ENCODE measurements at regions not wholly inside any gene's neighbourhood (a gene's known extent, or its start where the extent isn't known, plus 50 kb on each side); places are given as distances from the start of the nearest gene placed in this dataset.
"Not testable (repeated sequence)": the region's sequence is repeated elsewhere in the genome, so short reads cannot be mapped to it uniquely, and the experiment has no call there.

DNA sequence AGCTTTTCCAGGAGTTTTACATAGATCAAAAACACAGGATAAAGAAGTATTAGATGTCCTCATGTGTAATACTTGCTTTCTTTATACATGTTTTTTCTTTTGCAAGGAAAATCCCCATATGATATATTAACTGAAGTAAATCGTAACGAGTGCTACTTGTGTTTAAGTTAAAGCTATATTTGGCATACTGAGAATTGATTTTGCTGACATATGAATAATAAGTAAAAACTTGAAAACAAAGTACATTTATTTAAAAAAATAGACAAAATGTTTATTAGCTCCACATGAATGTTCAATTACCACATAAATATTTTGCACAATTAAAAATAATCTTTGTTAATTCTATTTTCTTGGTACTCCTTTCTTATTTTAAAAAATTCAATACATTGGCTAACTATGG, 884.7 kb downstream of the FSTL5 start:
- intact Hi-C loops (cut with DNase I), result no loop called here
- TF ChIP-seq CTCF (IDR thresholded peaks at IDR 0.05), result no peak
- H3K9me3 ChIP-seq, result no peaks in the 10 kb centered on the region
- no peak overlapping the region for H3K27ac ChIP-seq
- no peaks in the 10 kb centered on the region for H3K27me3 ChIP-seq
- H3K36me3 ChIP-seq, result no peaks in the 10 kb centered on the region
- no peak overlapping the region for H3K9ac ChIP-seq (ENCODE audit: low read depth in 2 of 2, low read length in 2 of 2)
- no peak for DNase-seq
- H3K4me3 ChIP-seq, result no peak overlapping the region
- H3K4me1 ChIP-seq, result no peaks in the 10 kb centered on the region

GRCh38 chr4:161277150-161277787, 886.5 kb downstream of the FSTL5 start:
- H3K4me1 ChIP-seq; H3K4me3 ChIP-seq; H3K27me3 ChIP-seq; H3K9ac ChIP-seq (ENCODE audit: low read depth in 2 of 2, low read length in 2 of 2); DNase-seq; intact Hi-C loops (cut with DNase I); H3K9me3 ChIP-seq; H3K36me3 ChIP-seq; H3K27ac ChIP-seq: not testable (repeated sequence)

GRCh38 chr4:161273607-161274006, 890.2 kb downstream of the FSTL5 start:
- TF ChIP-seq CTCF (IDR thresholded peaks at IDR 0.05), result no peak
- no peak overlapping the region for H3K4me3 ChIP-seq
- H3K9ac ChIP-seq (ENCODE audit: low read depth in 2 of 2, low read length in 2 of 2), result no peak overlapping the region
- H3K27ac ChIP-seq, result no peak overlapping the region
- no peak for DNase-seq
- no peaks in the 10 kb centered on the region for H3K9me3 ChIP-seq
- no peaks in the 10 kb centered on the region for H3K36me3 ChIP-seq
- no peaks in the 10 kb centered on the region for H3K27me3 ChIP-seq
- no peaks in the 10 kb centered on the region for H3K4me1 ChIP-seq
- intact Hi-C loops (cut with DNase I), result no loop called here

DNA sequence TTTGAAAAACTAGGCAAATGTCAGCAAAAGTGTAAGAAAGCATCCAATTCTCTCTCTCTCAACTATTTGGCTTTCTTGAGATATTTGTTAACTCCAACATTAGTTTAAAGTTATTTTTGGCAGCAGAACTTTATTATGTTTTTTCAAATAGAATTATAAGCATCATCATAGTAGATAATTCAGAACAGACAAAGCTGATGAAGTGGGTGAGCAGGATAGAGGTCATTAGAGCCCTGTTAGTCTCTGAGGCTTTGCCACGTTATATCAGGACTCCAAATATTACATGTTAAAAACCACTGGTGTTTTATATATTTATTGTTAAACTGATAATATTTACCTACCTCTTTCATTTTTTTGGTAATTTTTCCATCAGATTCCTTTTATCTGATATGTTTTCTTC, 903.0 kb downstream of the FSTL5 start:
- no peak overlapping the region for H3K4me3 ChIP-seq
- no peak overlapping the region for H3K27ac ChIP-seq
- no peak overlapping the region for H3K9ac ChIP-seq (ENCODE audit: low read depth in 2 of 2, low read length in 2 of 2)
- H3K36me3 ChIP-seq, result no peaks in the 10 kb centered on the region
- TF ChIP-seq CTCF (IDR thresholded peaks at IDR 0.05), result no peak
- H3K9me3 ChIP-seq, result no peaks in the 10 kb centered on the region
- H3K4me1 ChIP-seq, result no peaks in the 10 kb centered on the region
- no peak for DNase-seq
- intact Hi-C loops (cut with DNase I), result no loop called here
- no peaks in the 10 kb centered on the region for H3K27me3 ChIP-seq

DNA sequence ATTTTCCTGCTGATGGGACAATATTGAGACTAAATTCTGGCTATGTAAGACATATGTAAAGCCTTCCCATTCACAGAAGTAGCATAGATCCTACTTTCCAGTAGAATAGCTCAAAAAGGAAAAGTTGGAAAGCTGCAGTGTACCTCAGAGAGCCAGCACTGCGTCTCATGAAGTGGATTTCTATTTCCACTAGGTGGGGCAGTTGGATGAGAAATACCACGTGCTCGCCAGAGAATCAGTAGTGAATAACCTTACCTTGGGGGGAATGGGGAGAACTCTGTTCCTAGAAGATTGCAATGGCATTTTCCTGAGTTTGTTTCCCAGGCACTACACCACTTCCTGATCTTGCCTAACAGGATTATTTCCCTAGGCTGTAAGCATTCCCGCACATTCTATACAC, 907.1 kb downstream of the FSTL5 start:
- intact Hi-C loops (cut with DNase I), result no loop called here
- DNase-seq, result no peak

More for the DNA sequence above, 907.1 kb downstream of the FSTL5 start:
- Histone ChIP-seq H3K4me1 (no peaks in the 10 kb centered on the region), H3K4me3 (no peak overlapping the region), H3K27ac (no peak overlapping the region), H3K9ac (ENCODE audit: low read depth in 2 of 2, low read length in 2 of 2) (no peak overlapping the region), H3K9me3 (no peaks in the 10 kb centered on the region), H3K36me3 (no peaks in the 10 kb centered on the region), H3K27me3 (no peaks in the 10 kb centered on the region)
- no peak for TF ChIP-seq CTCF (IDR thresholded peaks at IDR 0.05)
